ENCODE measurements at regions not wholly inside any gene's neighbourhood (a gene's known extent, or its start where the extent isn't known, plus 50 kb on each side); places are given as distances from the start of the nearest gene placed in this dataset.

DNA sequence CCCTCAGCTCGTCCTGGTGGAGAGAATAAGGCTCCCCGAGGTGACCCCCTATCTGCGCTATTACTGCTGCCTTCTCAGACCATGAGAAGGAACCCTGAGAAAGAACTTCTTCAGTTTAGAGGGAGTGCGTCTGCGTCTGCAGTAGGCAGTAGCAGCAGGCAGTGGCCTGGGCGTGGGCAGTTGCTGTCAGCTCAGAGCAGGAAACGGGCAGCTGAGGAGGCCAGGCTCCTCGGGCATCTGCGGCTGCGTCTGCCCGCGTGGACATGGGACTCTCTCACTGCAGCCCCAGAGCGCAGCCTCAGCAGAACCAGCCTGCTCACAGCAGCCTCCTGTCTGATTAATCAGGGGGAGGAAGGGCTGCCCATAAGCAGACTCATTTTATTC, 49.8 kb upstream of the FCN1 start:
- ATAC-seq (no peak), DNase-seq (ENCODE audit: low spot score) (peak; percentile 22)

DNA sequence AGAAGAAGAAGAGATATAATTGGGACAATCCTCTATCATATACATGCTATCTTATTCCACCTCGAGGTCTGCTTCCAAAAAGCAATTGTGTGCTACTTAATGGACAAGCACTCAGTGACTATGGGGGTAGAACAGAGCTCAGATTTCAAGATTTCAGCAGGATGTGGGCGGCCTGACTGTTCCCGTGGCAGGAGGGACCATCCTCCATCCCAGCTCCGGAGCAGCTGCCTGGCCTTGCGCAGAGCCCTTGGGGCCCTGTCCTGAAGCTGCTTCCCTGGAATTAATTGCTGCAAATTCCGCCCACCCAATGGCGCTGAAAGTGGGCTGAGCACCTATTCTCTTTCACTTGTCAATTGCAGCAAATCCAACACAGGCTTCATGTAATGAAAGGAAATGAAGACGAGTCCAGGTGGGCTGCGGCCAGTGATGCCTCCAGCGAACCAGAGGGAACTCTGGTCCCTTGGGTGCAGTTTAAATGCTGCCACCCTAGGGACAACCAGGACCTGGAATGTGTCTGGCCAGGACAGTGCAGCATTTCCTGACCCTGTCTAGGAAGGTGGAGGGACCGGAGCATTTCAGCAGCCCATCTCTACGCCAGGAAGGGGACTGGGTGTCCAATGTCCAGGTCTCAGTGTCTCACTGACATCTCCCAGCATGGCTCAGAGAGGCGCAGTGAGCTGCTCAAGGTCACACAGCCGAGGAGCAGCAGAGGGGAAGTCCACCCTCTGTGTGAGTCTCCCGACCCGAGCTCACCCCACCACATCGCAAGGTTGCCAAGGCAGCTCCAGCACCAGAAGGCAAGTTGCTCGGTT, 50.5 kb upstream of the FCN1 start:
- DNase-seq (ENCODE audit: low spot score) (peak; percentile 33), ATAC-seq (no peak)

DNA sequence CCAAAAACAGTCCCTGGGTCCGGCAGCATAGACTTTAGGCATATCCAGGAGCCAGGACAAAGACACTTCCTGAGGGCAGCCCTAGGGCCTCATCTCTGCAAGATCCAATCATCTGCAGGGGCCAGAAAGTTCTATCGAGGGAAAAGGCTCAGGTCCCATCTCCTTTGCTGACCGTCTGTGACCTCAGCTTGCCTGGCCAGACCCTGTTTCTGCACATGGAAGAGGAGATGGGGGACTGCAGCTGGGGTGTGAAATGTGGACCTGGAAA, 51.0 kb upstream of the FCN1 start:
- DNase-seq (ENCODE audit: low spot score) (no peak), ATAC-seq (no peak)

DNA sequence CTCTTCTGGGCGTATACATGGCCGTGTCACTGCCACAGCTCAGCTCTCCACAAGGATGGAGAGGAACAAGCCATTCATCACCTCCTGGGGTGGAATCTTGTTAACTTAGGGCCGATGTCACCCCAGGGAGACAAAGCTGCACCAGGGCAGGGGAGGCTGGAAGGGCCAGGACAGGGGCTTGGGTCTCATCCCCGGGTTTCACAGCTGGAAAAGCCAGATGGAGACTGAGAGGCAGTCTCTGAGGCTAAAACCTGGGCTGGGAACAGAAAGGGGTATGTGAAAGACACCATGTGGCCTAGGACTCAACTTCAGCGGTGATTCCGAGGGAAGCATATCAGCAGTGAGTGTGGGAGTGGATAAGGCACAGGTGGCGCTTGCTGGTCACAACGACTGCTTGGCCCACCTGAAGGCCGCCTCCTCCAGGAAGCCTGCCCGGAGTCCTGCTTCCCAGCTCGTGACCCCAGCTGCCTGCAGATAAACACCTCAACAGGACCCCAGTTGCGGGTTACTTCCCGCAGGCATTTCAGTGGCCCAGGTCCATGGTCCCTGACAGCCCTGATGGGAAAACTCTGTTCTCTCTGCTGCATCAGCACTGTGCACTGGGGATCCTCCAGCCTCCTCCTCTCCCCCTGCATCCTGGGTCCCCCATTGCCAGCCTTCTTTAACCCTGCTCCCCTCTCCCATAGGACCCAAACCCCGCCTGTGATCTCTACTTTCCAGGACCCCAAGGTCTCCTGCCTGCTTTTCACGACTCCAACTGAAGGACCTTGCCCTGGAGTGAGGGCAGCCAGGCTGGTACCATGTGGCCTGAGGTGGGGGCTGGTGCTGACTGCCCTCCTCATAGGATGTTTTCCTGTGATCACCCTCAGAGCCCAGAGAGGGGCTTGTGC, 51.7 kb upstream of the FCN1 start:
- peak; percentile 36 for DNase-seq (ENCODE audit: low spot score)
- no peak for ATAC-seq

DNA sequence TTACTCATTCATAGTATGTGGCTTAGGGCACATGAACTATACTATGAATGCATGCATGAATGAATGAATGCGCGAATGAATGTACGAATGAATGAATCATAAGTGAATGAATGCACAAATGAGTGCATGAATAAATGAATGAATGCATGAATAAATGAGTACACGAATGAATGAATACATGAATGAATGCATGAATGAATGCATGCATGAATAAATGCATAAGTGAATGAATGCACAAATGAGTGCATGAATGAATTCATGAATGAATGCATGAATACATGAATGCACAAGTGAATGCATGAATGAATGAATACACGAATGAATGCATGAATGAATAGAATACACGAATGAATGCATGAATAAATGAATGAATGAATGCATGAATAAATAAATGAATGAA, 52.5 kb upstream of the FCN1 start:
- DNase-seq (ENCODE audit: low spot score): no peak

DNA sequence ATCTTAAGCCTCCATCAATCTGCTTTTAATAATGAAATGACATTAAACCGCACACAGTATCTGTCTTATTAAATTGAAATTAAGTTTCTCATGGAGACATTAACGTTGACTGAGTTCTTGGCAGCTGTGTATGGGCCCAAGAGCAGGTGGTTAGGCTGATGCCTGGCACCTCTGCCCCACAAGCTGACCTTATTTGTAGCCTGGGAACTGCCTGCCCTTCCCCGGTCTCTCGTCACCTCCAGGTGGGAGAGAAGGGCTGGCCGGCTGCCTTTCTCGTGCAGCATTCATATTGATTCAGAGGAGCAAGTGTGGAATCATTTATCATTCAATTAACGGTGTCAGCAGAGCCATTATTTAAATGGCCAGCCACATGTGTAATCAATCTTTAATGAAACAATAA, 53.0 kb upstream of the FCN1 start:
- DNase-seq (ENCODE audit: low spot score): peak; percentile 18
- ATAC-seq: no peak

More for the DNA sequence above, 52.5 kb upstream of the FCN1 start:
- no peak for ATAC-seq

DNA sequence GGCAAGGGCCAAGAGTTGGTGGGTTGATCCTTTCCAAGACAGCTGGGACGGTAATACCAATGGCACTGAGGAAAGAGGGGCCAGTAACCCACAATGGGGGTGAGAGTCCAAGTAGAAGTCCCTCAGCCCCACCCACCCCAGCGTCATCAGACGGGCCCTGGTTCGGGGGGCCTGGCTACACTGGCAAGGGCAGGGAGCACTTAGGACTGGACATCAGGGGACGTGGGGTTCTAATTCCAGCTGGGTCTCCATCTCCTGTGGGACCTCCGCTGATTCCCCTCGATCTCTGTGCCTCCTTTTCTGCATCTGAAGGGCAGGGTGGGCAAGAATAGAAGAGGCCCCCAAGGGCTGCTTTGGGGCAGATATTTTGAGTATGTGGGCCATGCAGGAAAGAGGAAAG, 53.5 kb upstream of the FCN1 start:
- DNase-seq (ENCODE audit: low spot score) (peak; percentile 26), ATAC-seq (no peak)

DNA sequence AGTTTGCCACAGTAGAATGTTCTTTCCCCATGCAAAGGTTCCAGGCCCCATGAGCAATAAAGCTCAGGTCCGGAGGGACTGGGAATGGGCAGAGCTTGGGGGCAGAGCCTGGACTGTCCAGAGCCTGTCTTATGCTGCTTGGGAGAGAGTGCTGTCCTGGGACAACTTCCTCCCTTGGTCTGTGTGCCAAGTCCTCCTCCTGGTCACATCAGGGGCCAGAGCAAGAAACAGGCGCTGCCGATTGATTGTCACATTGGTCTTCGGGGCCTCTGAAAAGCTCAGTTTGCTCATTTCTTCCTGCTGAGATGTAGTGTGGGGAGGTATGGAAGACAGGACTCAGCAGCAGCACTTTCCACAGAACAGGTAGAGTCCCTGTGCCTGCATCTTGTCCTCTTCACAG, 54.0 kb upstream of the FCN1 start:
- ATAC-seq (no peak), DNase-seq (ENCODE audit: low spot score) (peak; percentile 35)

DNA sequence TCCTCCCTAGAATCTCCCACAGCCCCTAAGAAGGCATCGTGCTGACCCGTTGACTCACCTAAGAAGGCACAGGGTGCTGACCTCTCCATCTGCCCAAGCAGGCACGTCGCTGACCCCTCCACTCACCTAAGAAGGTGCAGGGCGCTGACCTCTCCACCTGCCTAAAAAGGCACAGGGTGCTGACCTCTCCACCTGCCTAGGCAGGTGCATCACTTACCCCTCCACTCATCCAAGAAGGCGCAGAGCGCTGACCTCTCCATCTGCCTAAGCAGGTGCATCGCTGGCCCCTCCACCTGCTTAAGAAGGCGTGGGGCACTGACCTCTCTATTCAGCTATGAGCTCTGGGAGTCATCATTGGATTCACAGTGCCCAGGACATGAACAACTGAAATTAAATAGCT, 54.4 kb upstream of the FCN1 start:
- peak; percentile 27 for DNase-seq (ENCODE audit: low spot score)
- ATAC-seq: no peak

DNA sequence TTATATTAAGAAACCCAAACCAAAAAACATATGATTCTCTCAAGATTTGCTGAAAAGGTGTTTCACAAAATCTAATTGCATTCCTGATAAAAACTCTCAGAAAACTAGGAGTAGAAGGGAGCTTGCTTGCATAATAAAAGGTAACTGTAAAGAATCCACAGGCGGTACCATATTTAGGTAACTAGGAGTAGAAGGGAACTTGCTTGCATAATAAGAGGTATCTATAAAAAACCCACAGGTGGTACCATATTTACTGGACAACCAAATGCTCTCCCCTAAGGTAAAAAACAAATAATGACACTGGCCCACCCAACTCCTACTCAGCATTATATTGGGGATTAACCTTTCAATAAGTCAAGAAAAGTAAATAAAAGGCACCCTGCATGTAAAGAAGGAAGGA, 57.5 kb upstream of the FCN1 start:
- ATAC-seq (no peak), DNase-seq (ENCODE audit: low spot score) (no peak)

DNA sequence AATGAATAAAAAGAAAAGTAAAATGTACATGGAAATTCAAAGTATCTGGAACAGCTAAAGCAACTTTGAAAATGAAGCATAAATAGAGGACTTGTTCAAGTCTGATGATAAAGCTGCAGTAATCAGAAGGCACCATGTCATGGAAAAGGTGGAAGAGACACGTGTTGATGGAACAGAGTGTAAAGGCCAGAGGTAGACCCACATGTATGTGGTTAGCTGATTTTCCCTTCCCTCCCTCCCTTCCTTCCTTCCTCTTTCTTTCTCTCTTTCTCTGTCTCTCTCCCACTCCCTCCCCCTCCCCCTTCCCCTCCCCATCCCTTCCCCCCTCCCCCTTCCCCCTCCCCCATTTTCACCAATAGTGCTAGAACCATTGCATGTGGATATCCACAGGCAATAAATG, 58.7 kb upstream of the FCN1 start:
- DNase-seq (ENCODE audit: low spot score) (no peak), ATAC-seq (no peak)

DNA sequence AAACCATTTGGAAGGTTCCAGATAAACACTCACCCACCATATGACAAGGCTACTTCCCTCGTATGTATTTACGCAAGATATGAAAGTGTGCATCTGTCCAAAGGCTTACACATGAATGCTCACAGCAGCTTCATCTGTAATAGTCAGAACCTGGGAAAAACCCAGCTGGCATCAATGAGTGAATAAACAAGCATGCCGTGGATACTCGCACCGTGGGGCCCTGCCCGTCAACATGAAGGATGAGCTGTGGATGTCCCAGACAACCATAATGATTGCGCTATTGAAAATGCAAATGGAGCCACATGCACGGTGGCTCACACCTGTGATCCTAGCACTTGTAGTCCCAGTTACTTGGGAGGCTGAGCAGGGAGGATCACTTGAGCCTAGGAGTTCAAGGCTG, 60.6 kb upstream of the FCN1 start:
- ATAC-seq (no peak), DNase-seq (ENCODE audit: low spot score) (no peak)

DNA sequence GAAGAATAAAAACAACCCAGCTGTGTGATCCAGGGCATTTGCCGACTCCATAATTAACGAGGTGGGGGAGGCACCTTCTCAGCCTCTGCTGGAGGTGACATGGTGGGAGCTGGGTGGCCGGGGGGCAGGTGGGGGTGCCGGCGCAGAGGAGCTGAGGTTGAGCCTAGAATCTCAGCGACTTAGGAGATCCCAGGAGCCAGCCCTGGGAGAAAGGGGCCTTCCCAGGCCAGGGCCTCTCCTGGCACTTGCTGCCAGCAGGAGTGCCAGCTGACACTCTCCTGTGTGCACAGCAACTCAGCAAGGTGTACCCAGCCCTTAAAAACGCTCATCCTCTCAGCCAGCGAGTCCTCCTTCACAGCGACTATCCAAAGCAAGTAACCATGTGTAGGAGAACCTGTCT, 62.8 kb upstream of the FCN1 start:
- ATAC-seq: no peak
- DNase-seq (ENCODE audit: low spot score): no peak

DNA sequence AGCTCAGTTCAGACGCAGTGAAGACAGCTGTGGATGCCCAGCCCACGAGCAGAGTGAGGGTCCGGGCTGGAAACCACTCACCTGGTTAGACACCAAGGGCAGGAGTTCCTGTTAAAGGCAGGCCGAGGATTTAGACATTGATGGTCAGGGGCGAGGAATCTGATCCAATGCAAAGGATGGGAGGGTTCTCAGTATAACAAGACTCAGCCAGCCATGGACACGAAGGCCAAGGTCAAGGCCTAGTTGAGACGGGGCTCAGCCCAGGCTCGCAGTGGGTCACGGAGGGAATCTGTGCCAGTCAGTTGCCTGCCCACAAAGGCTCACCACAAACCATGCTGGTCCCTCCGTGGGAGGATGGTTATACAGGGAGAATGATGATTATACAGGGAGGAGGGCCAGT, 63.3 kb upstream of the FCN1 start:
- ATAC-seq: no peak
- no peak for DNase-seq (ENCODE audit: low spot score)

DNA sequence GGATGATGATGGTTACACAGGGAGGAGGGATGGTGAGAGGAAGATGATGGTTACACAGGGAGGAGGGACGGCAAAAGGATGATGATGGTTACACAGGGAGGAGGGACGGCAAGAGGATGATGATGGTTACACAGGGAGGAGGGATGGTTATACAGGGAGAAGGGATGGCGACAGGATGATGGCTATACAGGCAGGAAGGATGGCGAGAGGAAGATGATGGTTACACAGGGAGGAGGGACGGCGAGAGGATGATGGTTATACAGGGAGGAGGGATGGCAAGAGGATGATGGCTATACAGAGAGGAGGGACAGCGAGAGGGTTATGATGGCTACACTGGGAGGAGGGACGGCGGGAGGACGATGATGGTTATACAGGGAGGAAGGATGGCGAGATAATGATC, 64.1 kb upstream of the FCN1 start:
- ATAC-seq: no peak
- DNase-seq (ENCODE audit: low spot score): no peak

DNA sequence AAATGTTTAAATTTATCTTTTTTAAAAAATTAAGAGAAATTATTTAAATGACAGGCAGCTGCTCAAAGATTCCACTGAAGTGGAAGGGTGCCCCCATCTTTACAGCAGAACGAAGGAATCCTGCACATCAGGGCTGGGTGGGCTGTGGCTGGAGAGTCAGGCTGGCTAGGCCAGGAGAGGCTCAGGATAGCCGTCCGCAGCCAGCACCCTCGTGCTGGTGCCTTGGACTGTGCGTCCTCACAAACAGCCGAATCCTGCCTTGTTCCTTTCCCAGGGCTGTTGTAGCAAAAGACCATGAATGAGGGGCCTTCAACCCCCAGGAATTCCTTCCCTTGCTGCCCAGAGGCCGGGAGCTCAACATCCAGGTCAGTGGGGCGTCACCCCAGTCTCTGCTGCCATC, 64.6 kb upstream of the FCN1 start:
- DNase-seq (ENCODE audit: low spot score): no peak

DNA sequence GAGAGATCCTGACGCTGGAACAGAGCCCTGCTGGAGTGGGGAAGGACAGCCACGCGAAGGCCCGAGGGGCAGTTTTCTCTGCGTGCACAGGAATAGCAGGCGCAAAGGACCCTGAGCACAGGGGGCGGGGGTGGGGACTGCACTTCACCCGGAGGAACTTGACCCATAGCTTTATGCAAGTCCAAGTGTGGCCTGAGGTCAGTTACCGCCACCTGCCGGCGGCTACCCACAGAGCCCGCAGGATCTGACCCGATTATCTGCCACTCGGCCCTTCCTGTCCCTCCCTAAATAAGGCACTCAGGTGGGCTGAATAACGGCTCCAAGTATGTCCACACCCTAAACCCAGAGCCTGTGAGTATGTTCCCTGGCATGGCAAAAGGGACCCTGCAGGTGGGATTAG, 65.4 kb upstream of the FCN1 start:
- DNase-seq (ENCODE audit: low spot score): no peak
- peak; percentile 79 for ATAC-seq

More for the DNA sequence above, 64.6 kb upstream of the FCN1 start:
- no peak for ATAC-seq

DNA sequence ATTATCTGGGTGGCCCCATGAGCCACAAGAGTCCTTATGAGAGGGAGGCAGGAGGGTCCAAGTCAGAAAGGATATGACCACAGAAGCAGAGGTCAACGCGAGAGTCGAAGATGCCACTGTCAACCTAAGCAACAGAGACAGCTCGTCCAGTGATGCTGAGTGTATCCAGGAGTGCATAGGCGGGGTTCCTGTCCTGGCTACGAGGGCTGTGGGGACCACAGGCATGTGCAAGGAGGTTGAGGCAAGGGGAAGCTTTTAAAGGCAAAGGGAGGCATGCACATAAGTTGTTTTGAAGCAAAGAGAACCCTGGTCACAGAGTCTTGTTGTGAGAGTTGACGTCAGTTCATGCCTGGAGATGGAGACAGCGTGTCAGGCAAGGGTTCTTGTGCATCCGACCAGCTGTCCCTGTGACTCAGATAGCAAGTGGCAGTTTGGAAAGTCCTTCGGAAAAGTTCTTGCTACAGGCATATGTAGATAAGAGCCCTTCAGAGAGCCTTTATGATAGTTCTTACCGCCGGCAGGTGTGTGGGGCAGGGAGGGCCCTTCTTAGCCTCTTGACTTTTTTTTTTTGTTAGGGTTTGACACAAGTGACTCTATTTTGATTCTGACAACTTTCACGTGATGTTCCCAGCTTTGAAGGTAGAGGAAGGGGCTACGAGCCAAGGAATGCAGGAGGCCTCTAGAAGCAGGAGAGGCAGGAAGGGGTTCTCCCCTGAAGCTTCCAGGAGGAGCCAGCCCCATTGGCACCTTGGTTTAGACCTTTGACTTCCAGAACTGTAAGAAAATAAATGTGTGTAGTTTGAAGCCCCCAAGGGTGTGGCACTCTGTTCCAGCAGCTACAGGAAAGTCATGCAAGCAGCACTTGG, 66.0 kb upstream of the FCN1 start:
- ATAC-seq (no peak), DNase-seq (ENCODE audit: low spot score) (no peak)

DNA sequence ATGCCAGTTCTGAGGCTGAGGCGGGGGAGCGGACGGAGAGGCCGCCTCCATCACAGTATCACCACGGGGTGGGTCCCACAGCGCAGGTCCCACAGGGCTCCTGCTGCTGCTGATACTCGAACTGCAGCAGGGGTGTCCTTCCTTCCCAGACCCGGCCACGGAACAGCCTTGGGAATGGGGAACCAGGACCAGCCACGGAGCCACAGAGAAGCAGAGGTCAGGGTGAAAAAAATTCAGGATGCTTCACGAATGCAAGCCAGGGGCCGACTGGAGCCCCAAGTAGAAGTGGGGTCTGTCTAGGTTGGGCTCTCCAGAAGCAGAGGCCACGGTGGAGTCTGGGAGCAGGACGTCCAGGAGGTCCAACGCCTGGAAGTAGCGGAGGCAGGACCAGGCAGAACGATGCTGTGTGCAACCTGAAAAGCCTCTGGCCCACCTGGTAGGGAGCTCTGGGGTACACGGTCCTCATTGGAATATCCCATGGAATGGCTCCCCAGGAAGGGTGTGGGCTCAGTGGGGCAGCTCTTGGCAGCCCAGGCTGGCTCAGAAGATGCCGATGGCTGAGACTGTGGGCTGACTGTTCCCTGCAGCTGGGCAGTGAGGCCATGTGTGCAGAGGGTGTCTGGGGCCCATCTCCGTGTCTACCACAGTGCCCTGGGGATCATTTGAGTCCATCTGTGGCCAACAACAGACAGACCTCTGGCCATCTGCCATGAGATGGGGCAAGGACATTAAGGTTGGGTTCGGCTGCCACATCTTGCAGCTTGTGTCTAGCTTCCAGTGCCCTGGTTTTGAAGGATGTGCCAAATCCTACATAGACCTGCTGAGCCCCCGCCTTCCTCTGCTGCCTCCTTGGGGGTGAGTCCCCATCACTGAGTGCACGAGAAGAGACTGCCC, 66.9 kb upstream of the FCN1 start:
- ATAC-seq (no peak), DNase-seq (ENCODE audit: low spot score) (no peak)

DNA sequence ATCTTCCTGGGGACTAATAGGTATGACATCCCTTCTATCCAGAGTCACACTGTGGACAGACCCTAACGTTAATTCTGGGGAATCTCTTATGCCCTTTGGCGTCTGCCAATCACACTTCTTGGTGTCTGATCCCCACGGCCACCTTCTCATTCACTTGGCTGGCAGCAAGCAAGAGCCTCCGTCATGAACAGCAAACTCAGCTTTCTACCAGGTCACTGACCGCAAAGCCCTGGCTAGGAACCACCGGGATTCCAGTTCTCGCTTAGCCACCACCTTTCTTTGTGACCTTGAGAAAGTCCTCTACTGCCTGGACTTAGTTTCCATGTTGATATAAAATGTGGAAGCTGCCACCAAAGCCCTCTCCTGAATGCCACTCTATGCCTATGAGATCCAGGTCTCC, 67.7 kb upstream of the FCN1 start:
- DNase-seq (ENCODE audit: low spot score) (no peak), ATAC-seq (no peak)

DNA sequence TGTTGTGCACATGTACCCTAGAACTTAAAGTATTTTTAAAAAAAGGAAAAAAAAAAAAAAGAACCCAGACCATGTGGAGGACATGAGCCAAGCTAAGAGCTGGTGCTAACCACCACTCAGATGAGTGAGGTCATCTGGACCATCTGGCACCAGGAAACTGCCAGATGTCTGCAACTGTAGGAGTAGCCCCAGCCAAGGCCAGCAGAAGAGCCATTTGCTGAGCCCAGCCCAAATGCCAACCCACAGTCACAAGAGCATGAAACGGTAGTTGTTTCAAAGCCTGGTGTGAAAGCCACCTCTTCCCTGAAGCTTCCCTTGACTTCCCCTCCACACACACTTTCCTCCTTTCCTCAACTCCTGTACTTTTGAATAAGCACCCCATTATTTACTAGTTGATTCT, 69.2 kb upstream of the FCN1 start:
- no peak for DNase-seq (ENCODE audit: low spot score)

More for the DNA sequence above, 69.2 kb upstream of the FCN1 start:
- ATAC-seq: no peak
